Right lobe of liver (tissue), 6 donors: ENCODE measurements at regions not wholly inside any gene's neighbourhood (a gene's known extent, or its start where the extent isn't known, plus 50 kb on each side); places are given as distances from the start of the nearest gene placed in this dataset.

Experiments
- ATAC-seq, 4 donors: fragments of 200-7000 bp; cut with Tn5 transposase; one replicate each; pipeline ENCODE4 v1.9.1; 2020; ENCODE audit warnings: mild to moderate bottlenecking in 4 of 4, moderate library complexity in 4 of 4
- DNase-seq, 3 donors: peaks; one replicate each; pipeline ENCODE4 v3.0.0-alpha.2; 2020
- H3K27ac ChIP-seq, 3 donors: fragments of 200-600 bp; one replicate each; pipeline ENCODE4 v1.8.0; 2022
- H3K27me3 ChIP-seq, 2 donors: fragments of 200-600 bp; one replicate each; pipeline ENCODE4 v1.8.0; 2022
- H3K36me3 ChIP-seq, 4 donors: fragments of 200-600 bp; sonication (generic) in 1 of 4; one replicate each; pipeline versions ENCODE4 v1.5.1 to v1.8.0; 2017 to 2022; ENCODE audit warnings: control low read depth in 1 of 4
- H3K4me1 ChIP-seq, 4 donors: fragments of 200-600 bp; sonication (generic) in 1 of 4; one replicate each; pipeline versions ENCODE4 v1.5.1 to v1.8.0; 2017 to 2022; ENCODE audit warnings: control low read depth in 1 of 4
- H3K4me3 ChIP-seq, 3 donors: fragments of 200-600 bp; one replicate each; pipeline ENCODE4 v1.8.0; 2022
- H3K9me3 ChIP-seq, 4 donors: fragments of 200-600 bp; sonication (generic) in 1 of 4; one replicate each; pipeline versions ENCODE4 v1.5.1 to v1.8.0; 2017 to 2022; ENCODE audit warnings: control low read depth in 1 of 4
- POLR2A ChIP-seq: fragments of 450-650 bp; IDR thresholded peaks from one replicate; pipeline ENCODE4 v1.6.1; 2017; ENCODE audit warnings: antibody characterized with exemption, mild to moderate bottlenecking
- WGBS: methylation state at CpG from one replicate; pipeline ENCODE4 v1.1.6; 2018; ENCODE audit warnings: low coverage, low lambda C conversion rate; ENCODE audit not compliant: insufficient coverage; ENCODE audit errors: missing lambda C conversion rate; 5-methylcytosine and 5-hydroxymethylcytosine counted together
- intact Hi-C, 2 donors: fragments of 100-400 bp; cut with DNase I; formaldehyde crosslinking; loops; one replicate each; pipeline versions ENCODE4 v1.11.2 to v1.14.1; 2022
- TF ChIP-seq, protein P1 (sequence below), 4 donors: fragments of 200-600 bp in 3 of 4; fragments of 450-650 bp in 1 of 4; IDR thresholded peaks; one replicate each; pipeline versions ENCODE4 v1.5.1 to v1.8.0; 2016 to 2022; ENCODE audit warnings: antibody characterized with exemption in 4 of 4, mild to moderate bottlenecking in 2 of 4
- donor health status: DM: no; HTN: yes; CAD: no.
- donor health status: DM: no; HTN: no; CAD: no.
- donor health status: DM: no; HTN: no; CAD: no.
- donor health status: DM: no; HTN: yes; CAD: no.
- donor health status: DM: no; HTN: yes; CAD: no.

DNA sequence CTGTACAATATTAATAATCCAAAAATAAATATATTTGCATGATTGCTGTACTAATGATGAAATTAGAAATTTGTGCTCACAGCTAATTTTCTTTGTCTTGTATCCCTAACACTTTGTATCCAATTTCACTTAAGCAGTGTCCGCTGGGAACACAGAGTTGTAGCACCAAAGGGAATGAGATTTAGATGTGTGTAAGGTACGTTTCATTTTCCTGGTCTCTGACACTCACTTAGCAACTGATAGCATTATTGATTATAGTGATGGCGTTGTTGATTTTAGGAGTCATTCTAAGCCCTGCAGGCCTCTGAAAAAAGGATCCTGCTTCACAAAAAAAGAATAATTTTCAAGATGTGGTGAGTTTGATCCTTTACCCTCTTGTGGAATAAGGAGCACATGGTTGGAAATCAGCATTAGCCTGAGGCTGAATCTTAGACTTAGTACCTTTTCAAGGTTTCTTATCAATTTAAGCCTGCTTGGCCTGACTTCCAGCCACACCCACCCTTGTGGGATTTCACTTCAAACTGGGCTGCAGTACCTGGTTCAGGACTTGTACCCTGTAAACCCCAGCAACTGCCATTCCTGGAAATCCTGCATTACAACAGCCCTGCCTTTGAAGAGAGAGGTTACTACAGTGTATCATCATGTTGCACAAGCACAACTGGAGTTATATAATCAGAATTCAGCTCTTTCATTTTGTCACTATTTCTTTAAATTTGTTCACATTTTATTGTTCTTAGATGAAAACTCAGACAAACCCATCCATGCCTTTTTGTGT lies 116.2 kb downstream of the RND3 start:
- TF ChIP-seq, protein P1, sequence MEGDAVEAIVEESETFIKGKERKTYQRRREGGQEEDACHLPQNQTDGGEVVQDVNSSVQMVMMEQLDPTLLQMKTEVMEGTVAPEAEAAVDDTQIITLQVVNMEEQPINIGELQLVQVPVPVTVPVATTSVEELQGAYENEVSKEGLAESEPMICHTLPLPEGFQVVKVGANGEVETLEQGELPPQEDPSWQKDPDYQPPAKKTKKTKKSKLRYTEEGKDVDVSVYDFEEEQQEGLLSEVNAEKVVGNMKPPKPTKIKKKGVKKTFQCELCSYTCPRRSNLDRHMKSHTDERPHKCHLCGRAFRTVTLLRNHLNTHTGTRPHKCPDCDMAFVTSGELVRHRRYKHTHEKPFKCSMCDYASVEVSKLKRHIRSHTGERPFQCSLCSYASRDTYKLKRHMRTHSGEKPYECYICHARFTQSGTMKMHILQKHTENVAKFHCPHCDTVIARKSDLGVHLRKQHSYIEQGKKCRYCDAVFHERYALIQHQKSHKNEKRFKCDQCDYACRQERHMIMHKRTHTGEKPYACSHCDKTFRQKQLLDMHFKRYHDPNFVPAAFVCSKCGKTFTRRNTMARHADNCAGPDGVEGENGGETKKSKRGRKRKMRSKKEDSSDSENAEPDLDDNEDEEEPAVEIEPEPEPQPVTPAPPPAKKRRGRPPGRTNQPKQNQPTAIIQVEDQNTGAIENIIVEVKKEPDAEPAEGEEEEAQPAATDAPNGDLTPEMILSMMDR (IDR thresholded peaks at IDR 0.05): no peak
- TF ChIP-seq POLR2A: no peak
- intact Hi-C loops: no loop called here
- Histone ChIP-seq H3K4me3 (peak overlapping the region in 1 of 3 donors; percentile 11), H3K27me3 (no peaks in the 10 kb centered on the region), H3K9me3 (no peaks in the 10 kb centered on the region), H3K4me1 (peaks cover 0 to 20% (median 6%) of the 10 kb centered on the region in 4 donors), H3K36me3 (no peaks in the 10 kb centered on the region), H3K27ac (peak overlapping the region in 2 of 3 donors; percentile 10 to 71)
- 28% methylated on average over 3 of the region's 3 CpGs for WGBS
- ATAC-seq (peak; percentile 91 to 99 (median 97)), DNase-seq (peak; percentile 37 to 80 (median 79))

DNA sequence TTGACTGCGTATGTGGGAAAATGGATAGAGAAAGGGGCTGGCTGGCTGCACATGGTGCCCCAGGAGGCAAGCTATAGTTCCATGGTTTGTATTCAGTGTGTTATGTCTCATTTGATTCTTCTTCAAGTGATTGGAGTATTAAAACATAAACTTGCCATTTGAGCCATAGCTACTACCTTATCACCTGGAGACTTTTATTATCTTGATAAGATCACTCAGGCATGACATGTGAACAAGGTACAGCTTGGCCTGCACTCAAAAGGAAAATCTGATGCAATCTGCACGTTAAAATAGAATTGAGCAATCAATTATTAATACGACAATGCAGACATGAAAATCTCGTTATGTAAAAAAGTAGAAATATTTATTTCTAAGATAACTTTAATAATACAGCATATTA lies 116.9 kb downstream of the RND3 start:
- H3K9me3 ChIP-seq: no peaks in the 10 kb centered on the region
- no peaks in the 10 kb centered on the region for H3K27me3 ChIP-seq
- H3K27ac ChIP-seq: peak overlapping the region in 1 of 3 donors; percentile 71
- DNase-seq: no peak
- H3K36me3 ChIP-seq: no peaks in the 10 kb centered on the region
- WGBS: 20% methylated on average over 3 of the region's 4 CpGs
- TF ChIP-seq POLR2A: no peak
- TF ChIP-seq, protein P1 (IDR thresholded peaks at IDR 0.05): no peak
- no peak overlapping the region for H3K4me3 ChIP-seq
- H3K4me1 ChIP-seq: peaks cover 0 to 20% (median 5%) of the 10 kb centered on the region in 4 donors
- ATAC-seq: peak in 1 of 4 donors; percentile 50
- intact Hi-C loops: no loop called here

DNA sequence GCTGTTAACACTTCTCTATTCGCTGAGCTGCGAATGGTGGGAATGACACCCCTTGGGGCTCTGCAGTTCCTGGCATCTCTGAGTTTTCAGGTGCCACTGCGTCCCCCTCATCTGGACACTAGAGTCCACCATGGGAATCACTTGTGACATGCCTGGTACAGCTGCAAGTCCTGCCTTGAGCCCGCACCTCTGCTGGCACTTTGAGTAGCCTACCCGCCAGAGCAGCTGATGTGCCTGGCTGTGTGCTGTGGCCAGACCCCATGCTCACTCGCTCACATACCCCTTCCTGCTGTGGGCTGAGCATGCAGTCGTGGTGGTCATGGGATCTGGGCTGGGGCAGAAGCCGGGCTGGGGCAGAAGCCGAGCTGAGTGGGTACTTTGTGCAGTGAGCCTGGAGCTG lies 117.6 kb downstream of the RND3 start:
- DNase-seq (no peak), ATAC-seq (no peak)
- Histone ChIP-seq H3K4me3 (no peak overlapping the region), H3K27me3 (no peaks in the 10 kb centered on the region), H3K27ac (no peak overlapping the region), H3K36me3 (no peaks in the 10 kb centered on the region), H3K4me1 (peaks cover 0 to 20% (median 5%) of the 10 kb centered on the region in 4 donors), H3K9me3 (no peaks in the 10 kb centered on the region)
- intact Hi-C loops: no loop called here
- 80% methylated on average over 1 of the region's 9 CpGs for WGBS
- TF ChIP-seq, protein P1 (IDR thresholded peaks at IDR 0.05): no peak
- TF ChIP-seq POLR2A: no peak

DNA sequence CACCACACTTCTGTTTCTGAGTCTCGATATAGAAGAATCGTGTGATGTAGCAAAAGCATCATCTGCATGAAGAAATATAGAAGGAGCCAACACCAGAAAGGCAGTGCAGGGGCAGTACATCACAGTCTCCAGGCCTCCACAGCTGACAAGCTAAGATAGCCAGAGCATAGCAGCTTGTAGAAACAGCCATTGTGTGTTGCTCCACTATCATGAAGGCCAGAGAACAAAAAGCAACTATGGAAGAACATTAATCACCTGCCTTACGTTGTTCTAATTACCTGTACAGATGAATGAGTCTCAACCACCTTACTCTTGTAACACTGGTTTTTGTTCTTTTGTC lies 129.0 kb downstream of the RND3 start:
- ATAC-seq: peak; percentile 42 to 59 (median 49)
- H3K27me3 ChIP-seq: no peaks in the 10 kb centered on the region
- no peaks in the 10 kb centered on the region for H3K9me3 ChIP-seq
- TF ChIP-seq, protein P1 (IDR thresholded peaks at IDR 0.05): no peak
- no peak for TF ChIP-seq POLR2A
- 77% methylated on average over 3 of the region's 3 CpGs for WGBS
- peaks cover 0 to 19% (median 6%) of the 10 kb centered on the region in 4 donors for H3K4me1 ChIP-seq
- peak overlapping the region in 2 of 3 donors; percentile 66 to 70 for H3K27ac ChIP-seq
- intact Hi-C loops: no loop called here
- H3K4me3 ChIP-seq: no peak overlapping the region
- no peaks in the 10 kb centered on the region for H3K36me3 ChIP-seq
- DNase-seq: no peak
